ENCODE measurements at regions not wholly inside any gene's neighbourhood (a gene's known extent, or its start where the extent isn't known, plus 50 kb on each side); places are given as distances from the start of the nearest gene placed in this dataset.

DNA sequence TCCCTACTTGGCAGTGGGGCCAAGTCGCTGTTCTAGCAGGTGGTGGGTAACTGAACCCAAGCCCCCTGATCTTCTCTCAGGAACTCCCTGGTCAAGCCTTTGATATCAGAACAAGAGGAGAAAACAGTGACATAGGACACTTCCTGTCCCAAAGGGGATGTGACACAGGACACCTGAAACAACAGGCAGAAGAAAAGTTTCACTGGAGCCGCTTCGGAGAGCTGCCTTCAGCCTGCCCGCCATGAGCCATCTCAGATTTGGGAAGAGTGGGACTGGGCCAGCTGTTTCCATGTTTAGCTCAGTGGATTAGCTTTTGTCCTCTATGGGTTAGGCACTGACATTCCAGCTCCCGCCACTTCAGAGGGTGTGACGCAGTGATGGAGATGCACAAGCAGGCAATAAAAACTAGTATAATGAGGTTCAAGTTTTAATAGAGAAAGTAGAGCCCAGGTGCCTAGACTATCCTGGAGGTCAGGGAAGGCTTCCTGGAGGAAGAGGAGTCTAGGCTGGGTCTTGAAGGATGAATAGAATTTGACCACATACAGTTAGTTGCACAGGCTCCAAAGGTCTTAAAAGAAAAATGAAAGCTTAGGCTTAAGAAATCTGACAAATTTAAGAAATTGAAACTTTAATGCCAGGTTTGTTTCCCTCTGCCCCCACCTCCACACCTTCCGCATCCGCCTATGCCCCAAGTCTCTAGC is 104.1 kb upstream of the SPRY4 start:
- no peak overlapping the region for H3K4me3 Mint-ChIP-seq
- ATAC-seq = no peak
- no peaks in the 10 kb centered on the region for H3K27me3 Mint-ChIP-seq (ENCODE audit: insufficient read depth, low read depth, poor library complexity)
- Histone ChIP-seq H3K36me3 (ENCODE audit: insufficient read depth) (no peaks in the 10 kb centered on the region), H3F3A (replicated peaks; ENCODE audit: low read depth) (no peaks in the 10 kb centered on the region), H4K20me1 (replicated peaks; ENCODE audit: insufficient read depth) (no peaks in the 10 kb centered on the region), H3K4me1 (ENCODE audit: insufficient read depth) (peaks cover 29% of the 10 kb centered on the region), H3K9me2 (ENCODE audit: insufficient read depth) (peaks cover 10% of the 10 kb centered on the region; the same call in 1 of the 2 replicates), H2AFZ (no peak overlapping the region), H3K4me3 (no peak overlapping the region), H3K27ac (ENCODE audit: low read depth) (no peak overlapping the region), H3K79me2 (replicated peaks; ENCODE audit: insufficient read depth) (no peaks in the 10 kb centered on the region), H3K4me2 (no peak overlapping the region), H3K27me3 (ENCODE audit: insufficient read depth) (no peaks in the 10 kb centered on the region)
- H3K9me3 Mint-ChIP-seq = no peaks in the 10 kb centered on the region; the same call in 2 of the 3 replicates
- peaks cover 16% of the 10 kb centered on the region for H3K36me3 Mint-ChIP-seq (ENCODE audit: low read depth)
- no peak overlapping the region for H3K27ac Mint-ChIP-seq
- DNase-seq (ENCODE audit: low spot score) = no peak
- H3K4me1 Mint-ChIP-seq = peaks cover 47% of the 10 kb centered on the region
- TF ChIP-seq ETS1 (IDR thresholded peaks at IDR 0.05) (no peak), EZH2phosphoT487 (IDR thresholded peaks at IDR 0.05; ENCODE audit: unreplicated experiment) (no peak), STAT1 (IDR thresholded peaks at IDR 0.05; ENCODE audit: unreplicated experiment) (no peak), NANOG (IDR thresholded peaks at IDR 0.05; ENCODE audit: borderline replicate concordance) (no peak), EZH2 (IDR thresholded peaks at IDR 0.05; ENCODE audit: low read depth, unreplicated experiment) (no peak), CREB1 (CRISPR knock-in tag; IDR thresholded peaks at IDR 0.05; ENCODE audit: low read depth) (no peak), ZNF331 (CRISPR knock-in tag; IDR thresholded peaks at IDR 0.05; ENCODE audit: low read depth) (no peak), CTCF (conservative IDR thresholded peaks at IDR 0.05; ENCODE audit: low read depth in 2 of 2) (no peak), JUNB (IDR thresholded peaks at IDR 0.05; ENCODE audit: unreplicated experiment) (no peak), REST (IDR thresholded peaks at IDR 0.05; ENCODE audit: unreplicated experiment) (no peak), POLR2AphosphoS5 (IDR thresholded peaks at IDR 0.05; ENCODE audit: low read depth) (no peak), ZNF114 (CRISPR knock-in tag; IDR thresholded peaks at IDR 0.05) (no peak)
- TF ChIP-seq, protein P1, sequence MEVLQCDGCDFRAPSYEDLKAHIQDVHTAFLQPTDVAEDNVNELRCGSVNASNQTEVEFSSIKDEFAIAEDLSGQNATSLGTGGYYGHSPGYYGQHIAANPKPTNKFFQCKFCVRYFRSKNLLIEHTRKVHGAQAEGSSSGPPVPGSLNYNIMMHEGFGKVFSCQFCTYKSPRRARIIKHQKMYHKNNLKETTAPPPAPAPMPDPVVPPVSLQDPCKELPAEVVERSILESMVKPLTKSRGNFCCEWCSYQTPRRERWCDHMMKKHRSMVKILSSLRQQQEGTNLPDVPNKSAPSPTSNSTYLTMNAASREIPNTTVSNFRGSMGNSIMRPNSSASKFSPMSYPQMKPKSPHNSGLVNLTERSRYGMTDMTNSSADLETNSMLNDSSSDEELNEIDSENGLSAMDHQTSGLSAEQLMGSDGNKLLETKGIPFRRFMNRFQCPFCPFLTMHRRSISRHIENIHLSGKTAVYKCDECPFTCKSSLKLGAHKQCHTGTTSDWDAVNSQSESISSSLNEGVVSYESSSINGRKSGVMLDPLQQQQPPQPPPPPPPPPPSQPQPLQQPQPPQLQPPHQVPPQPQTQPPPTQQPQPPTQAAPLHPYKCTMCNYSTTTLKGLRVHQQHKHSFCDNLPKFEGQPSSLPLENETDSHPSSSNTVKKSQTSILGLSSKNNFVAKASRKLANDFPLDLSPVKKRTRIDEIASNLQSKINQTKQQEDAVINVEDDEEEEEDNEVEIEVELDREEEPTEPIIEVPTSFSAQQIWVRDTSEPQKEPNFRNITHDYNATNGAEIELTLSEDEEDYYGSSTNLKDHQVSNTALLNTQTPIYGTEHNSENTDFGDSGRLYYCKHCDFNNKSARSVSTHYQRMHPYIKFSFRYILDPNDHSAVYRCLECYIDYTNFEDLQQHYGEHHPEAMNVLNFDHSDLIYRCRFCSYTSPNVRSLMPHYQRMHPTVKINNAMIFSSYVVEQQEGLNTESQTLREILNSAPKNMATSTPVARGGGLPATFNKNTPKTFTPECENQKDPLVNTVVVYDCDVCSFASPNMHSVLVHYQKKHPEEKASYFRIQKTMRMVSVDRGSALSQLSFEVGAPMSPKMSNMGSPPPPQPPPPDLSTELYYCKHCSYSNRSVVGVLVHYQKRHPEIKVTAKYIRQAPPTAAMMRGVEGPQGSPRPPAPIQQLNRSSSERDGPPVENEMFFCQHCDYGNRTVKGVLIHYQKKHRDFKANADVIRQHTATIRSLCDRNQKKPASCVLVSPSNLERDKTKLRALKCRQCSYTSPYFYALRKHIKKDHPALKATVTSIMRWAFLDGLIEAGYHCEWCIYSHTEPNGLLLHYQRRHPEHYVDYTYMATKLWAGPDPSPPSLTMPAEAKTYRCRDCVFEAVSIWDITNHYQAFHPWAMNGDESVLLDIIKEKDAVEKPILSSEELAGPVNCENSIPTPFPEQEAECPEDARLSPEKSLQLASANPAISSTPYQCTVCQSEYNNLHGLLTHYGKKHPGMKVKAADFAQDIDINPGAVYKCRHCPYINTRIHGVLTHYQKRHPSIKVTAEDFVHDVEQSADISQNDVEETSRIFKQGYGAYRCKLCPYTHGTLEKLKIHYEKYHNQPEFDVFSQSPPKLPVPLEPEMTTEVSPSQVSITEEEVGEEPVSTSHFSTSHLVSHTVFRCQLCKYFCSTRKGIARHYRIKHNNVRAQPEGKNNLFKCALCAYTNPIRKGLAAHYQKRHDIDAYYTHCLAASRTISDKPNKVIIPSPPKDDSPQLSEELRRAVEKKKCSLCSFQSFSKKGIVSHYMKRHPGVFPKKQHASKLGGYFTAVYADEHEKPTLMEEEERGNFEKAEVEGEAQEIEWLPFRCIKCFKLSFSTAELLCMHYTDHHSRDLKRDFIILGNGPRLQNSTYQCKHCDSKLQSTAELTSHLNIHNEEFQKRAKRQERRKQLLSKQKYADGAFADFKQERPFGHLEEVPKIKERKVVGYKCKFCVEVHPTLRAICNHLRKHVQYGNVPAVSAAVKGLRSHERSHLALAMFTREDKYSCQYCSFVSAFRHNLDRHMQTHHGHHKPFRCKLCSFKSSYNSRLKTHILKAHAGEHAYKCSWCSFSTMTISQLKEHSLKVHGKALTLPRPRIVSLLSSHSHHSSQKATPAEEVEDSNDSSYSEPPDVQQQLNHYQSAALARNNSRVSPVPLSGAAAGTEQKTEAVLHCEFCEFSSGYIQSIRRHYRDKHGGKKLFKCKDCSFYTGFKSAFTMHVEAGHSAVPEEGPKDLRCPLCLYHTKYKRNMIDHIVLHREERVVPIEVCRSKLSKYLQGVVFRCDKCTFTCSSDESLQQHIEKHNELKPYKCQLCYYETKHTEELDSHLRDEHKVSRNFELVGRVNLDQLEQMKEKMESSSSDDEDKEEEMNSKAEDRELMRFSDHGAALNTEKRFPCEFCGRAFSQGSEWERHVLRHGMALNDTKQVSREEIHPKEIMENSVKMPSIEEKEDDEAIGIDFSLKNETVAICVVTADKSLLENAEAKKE (CRISPR knock-in tag; IDR thresholded peaks at IDR 0.05) = no peak
